HepG2 (cell line): ENCODE measurements at regions not wholly inside any gene's neighbourhood (a gene's known extent, or its start where the extent isn't known, plus 50 kb on each side); places are given as distances from the start of the nearest gene placed in this dataset.

Source experiments
- ATM ChIP-seq: fragments of 450-650 bp; IDR thresholded peaks from 2 replicates; pipeline ENCODE4 v1.7.1; 2017; ENCODE audit warnings: mild to moderate bottlenecking, borderline replicate concordance
- CHD4 ChIP-seq: fragments of 200-600 bp; sonication (generic); IDR thresholded peaks from 2 replicates; pipeline ENCODE4 v1.7.0; 2017; ENCODE audit warnings: mild to moderate bottlenecking, low read length, borderline replicate concordance
- EED ChIP-seq: sonication (generic); formaldehyde crosslinking; IDR thresholded peaks from 2 replicates; pipeline ENCODE4 v1.5.0; 2020; ENCODE audit warnings: mild to moderate bottlenecking, missing genetic modification reagents
- ETV6 ChIP-seq: sonication (generic); formaldehyde crosslinking; conservative IDR thresholded peaks from 2 replicates; pipeline ENCODE4 v1.4.0; 2020; ENCODE audit warnings: missing genetic modification reagents
- EZH2 ChIP-seq: conservative IDR thresholded peaks from 2 replicates; pipeline ENCODE4 v1.6.1; 2012; ENCODE audit warnings: mild to moderate bottlenecking, low read depth, low read length, moderate library complexity
- KLF6 ChIP-seq: IDR thresholded peaks from 2 replicates; pipeline ENCODE4 v1.8.0; 2016; ENCODE audit warnings: missing biosample characterization, missing genetic modification reagents
- MAFF ChIP-seq: IDR thresholded peaks from 2 replicates; pipeline ENCODE4 v1.6.1; 2011; ENCODE audit warnings: low read depth, low read length, improper control_type of control experiment
- MXD1 ChIP-seq: sonication (generic); formaldehyde crosslinking; IDR thresholded peaks from 2 replicates; pipeline ENCODE4 v1.4.0; 2020; ENCODE audit warnings: mild to moderate bottlenecking, missing genetic modification reagents
- MYC ChIP-seq: sonication (generic); formaldehyde crosslinking; IDR thresholded peaks from 2 replicates; pipeline ENCODE4 v1.9.0; 2021; ENCODE audit warnings: missing genetic modification reagents, borderline replicate concordance
- NBN ChIP-seq: fragments of 450-650 bp; conservative IDR thresholded peaks from 2 replicates; pipeline ENCODE4 v1.6.1; 2017
- PHF8 ChIP-seq: sonication (generic); formaldehyde crosslinking; IDR thresholded peaks from 2 replicates; pipeline ENCODE4 v1.5.0; 2020; ENCODE audit warnings: missing genetic modification reagents
- POLR2AphosphoS2 ChIP-seq: IDR thresholded peaks from 2 replicates; pipeline ENCODE4 v1.6.1; 2011; ENCODE audit warnings: low read depth, low read length, improper control_type of control experiment
- RBM22 ChIP-seq: fragments of 200-400 bp; formaldehyde crosslinking; optimal IDR thresholded peaks from 2 replicates; pipeline ENCODE3; 2017; ENCODE audit warnings: mild to moderate bottlenecking, low read length, moderate library complexity
- RFX5 ChIP-seq: IDR thresholded peaks from 2 replicates; pipeline ENCODE4 v1.6.1; 2011; ENCODE audit warnings: low read depth, low read length, improper control_type of control experiment
- RORA ChIP-seq: sonication (generic); formaldehyde crosslinking; IDR thresholded peaks from 2 replicates; pipeline ENCODE4 v1.5.0; 2020; ENCODE audit warnings: mild to moderate bottlenecking, missing genetic modification reagents, moderate library complexity
- YY1 ChIP-seq: IDR thresholded peaks from 2 replicates; pipeline ENCODE4 v1.6.1; 2011; ENCODE audit warnings: low read length, low read depth, moderate library complexity, mild to moderate bottlenecking; ENCODE audit not compliant: insufficient read depth, insufficient replicate concordance
- ZBTB39 ChIP-seq: sonication (generic); formaldehyde crosslinking; IDR thresholded peaks from 2 replicates; pipeline ENCODE4 v1.5.0; 2020; ENCODE audit warnings: missing genetic modification reagents
- ZKSCAN1 ChIP-seq: fragments of 150-350 bp; IDR thresholded peaks from 2 replicates; pipeline ENCODE4 v1.6.1; 2014; ENCODE audit warnings: low read length
- ZNF329 ChIP-seq: sonication (generic); formaldehyde crosslinking; IDR thresholded peaks from 2 replicates; pipeline ENCODE4 v1.9.0; 2021; ENCODE audit warnings: low read depth, mild to moderate bottlenecking, missing genetic modification reagents
- ZNF549 ChIP-seq: sonication (generic); formaldehyde crosslinking; IDR thresholded peaks from 2 replicates; pipeline ENCODE4 v1.5.0; 2020; ENCODE audit warnings: missing genetic modification reagents
- ZNF557 ChIP-seq: sonication (generic); formaldehyde crosslinking; IDR thresholded peaks from 2 replicates; pipeline ENCODE4 v1.4.0; 2020; ENCODE audit warnings: missing genetic modification reagents
- ZNF572 ChIP-seq: sonication (generic); formaldehyde crosslinking; IDR thresholded peaks from 2 replicates; pipeline ENCODE4 v1.5.1; 2020; ENCODE audit warnings: mild to moderate bottlenecking, missing genetic modification reagents
- ZNF670 ChIP-seq: sonication (generic); formaldehyde crosslinking; IDR thresholded peaks from 2 replicates; pipeline ENCODE4 v1.8.0; 2022; ENCODE audit warnings: mild to moderate bottlenecking, missing genetic modification reagents, borderline replicate concordance
- ZNF747 ChIP-seq: sonication (generic); formaldehyde crosslinking; IDR thresholded peaks from 2 replicates; pipeline ENCODE4 v1.8.1; 2023; ENCODE audit warnings: missing genetic modification reagents, mild to moderate bottlenecking, borderline replicate concordance
- ZNF772 ChIP-seq: sonication (generic); formaldehyde crosslinking; IDR thresholded peaks from 2 replicates; pipeline ENCODE4 v1.5.0; 2020; ENCODE audit warnings: mild to moderate bottlenecking, missing genetic modification reagents
- ZNF883 ChIP-seq: sonication (generic); formaldehyde crosslinking; IDR thresholded peaks from 2 replicates; pipeline ENCODE4 v1.5.1; 2020; ENCODE audit warnings: mild to moderate bottlenecking, missing genetic modification reagents; ENCODE audit errors: not compliant biosample characterization
- TF ChIP-seq, protein P1 (sequence below): IDR thresholded peaks from 2 replicates; pipeline ENCODE4 v1.6.1; 2016; ENCODE audit warnings: missing compliant biosample characterization, missing genetic modification reagents, borderline replicate concordance
- TF ChIP-seq, protein P2 (sequence below): sonication (generic); formaldehyde crosslinking; IDR thresholded peaks from 2 replicates; pipeline ENCODE4 v1.5.1; 2020; ENCODE audit warnings: mild to moderate bottlenecking, missing genetic modification reagents, moderate library complexity

DNA sequence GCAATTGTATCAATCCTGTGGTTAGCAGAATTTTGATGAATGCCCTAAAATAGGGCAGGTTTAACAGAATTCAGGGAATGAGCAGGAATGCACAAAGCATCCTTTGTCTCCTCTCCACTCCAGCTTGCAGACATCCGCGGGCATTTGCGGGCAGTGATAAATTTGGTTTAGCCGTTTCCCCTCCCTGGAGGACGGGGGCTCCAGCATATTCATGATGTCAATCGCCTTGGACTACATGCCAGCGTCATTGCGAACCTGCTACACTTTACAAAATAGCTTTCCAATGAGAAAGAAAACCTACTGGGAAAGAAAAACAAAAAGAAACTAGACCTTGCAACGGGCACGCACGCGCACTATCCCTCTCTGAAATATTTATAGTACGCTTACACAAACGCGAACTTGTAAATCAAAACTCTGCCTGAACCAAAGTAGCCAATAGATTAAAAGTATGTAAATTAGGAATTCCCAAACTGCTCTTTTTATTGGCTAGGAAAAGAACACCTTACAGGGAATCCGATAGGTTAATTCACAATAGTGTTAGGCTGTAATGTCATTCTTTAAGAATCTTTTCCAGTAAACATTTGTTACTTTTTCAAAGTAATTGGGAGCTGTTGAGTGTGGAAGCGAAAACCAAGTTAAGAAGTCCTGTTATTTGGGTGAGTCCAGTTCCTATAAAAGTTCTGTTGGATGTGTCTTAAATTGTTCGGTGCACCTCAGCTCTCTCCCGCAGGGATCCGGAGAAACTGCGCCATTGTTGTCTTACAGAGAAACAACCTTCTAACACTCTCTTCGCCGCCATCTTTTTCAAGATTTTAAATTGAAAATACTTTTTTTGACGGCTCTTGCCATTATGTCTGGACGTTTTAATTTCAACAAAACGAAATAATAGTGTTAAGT, 136.7 kb downstream of the HFE start (continued):
- TF ChIP-seq ZKSCAN1: no peak
- no peak for TF ChIP-seq ZNF747 (CRISPR knock-in tag)
- 0 out of 2 replicates have a peak, but pooled peaks have one; percentile 37 for TF ChIP-seq ZNF670 (CRISPR knock-in tag)
- TF ChIP-seq RFX5: no peak
- no peak for TF ChIP-seq POLR2AphosphoS2
- TF ChIP-seq RORA: no peak
- peak; percentile 93 for TF ChIP-seq YY1
- no peak for TF ChIP-seq ZNF329 (CRISPR knock-in tag)
- no peak for TF ChIP-seq MAFF
- no peak for TF ChIP-seq ZNF883 (CRISPR knock-in tag)
- no peak for TF ChIP-seq NBN
- no peak for TF ChIP-seq ZBTB39
- no peak for TF ChIP-seq EZH2
- TF ChIP-seq, protein P1, sequence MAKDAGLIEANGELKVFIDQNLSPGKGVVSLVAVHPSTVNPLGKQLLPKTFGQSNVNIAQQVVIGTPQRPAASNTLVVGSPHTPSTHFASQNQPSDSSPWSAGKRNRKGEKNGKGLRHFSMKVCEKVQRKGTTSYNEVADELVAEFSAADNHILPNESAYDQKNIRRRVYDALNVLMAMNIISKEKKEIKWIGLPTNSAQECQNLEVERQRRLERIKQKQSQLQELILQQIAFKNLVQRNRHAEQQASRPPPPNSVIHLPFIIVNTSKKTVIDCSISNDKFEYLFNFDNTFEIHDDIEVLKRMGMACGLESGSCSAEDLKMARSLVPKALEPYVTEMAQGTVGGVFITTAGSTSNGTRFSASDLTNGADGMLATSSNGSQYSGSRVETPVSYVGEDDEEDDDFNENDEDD: no peak; the same call in 1 of the 2 replicates
- TF ChIP-seq ZNF557: no peak
- no peak for TF ChIP-seq EED
- TF ChIP-seq KLF6 (CRISPR knock-in tag): peak; percentile 14; the same call in 1 of the 2 replicates
- 0 out of 2 replicates have a peak, but pooled peaks have one; percentile 6 for TF ChIP-seq ZNF772 (CRISPR knock-in tag)
- TF ChIP-seq RBM22: no peak
- TF ChIP-seq ZNF572: no peak
- TF ChIP-seq ZNF549 (CRISPR knock-in tag): no peak
- no peak for TF ChIP-seq MYC (CRISPR knock-in tag)
- TF ChIP-seq ETV6: no peak
- no peak for TF ChIP-seq CHD4
- TF ChIP-seq, protein P2, sequence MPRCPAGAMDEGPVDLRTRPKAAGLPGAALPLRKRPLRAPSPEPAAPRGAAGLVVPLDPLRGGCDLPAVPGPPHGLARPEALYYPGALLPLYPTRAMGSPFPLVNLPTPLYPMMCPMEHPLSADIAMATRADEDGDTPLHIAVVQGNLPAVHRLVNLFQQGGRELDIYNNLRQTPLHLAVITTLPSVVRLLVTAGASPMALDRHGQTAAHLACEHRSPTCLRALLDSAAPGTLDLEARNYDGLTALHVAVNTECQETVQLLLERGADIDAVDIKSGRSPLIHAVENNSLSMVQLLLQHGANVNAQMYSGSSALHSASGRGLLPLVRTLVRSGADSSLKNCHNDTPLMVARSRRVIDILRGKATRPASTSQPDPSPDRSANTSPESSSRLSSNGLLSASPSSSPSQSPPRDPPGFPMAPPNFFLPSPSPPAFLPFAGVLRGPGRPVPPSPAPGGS (CRISPR knock-in tag): no peak
- no peak for TF ChIP-seq MXD1 (CRISPR knock-in tag)
- TF ChIP-seq ATM: peak; percentile 52; the same call in 1 of the 2 replicates
- peak; percentile 50 for TF ChIP-seq PHF8
